RWPE2 (cell line): ENCODE measurements at regions not wholly inside any gene's neighbourhood (a gene's known extent, or its start where the extent isn't known, plus 50 kb on each side); places are given as distances from the start of the nearest gene placed in this dataset.
"Not testable (repeated sequence)": the region's sequence is repeated elsewhere in the genome, so short reads cannot be mapped to it uniquely, and the experiment has no call there.

Source experiments
- ATAC-seq: fragments of 200-7000 bp; cut with Tn5 transposase; 3 replicates; pipeline ENCODE4 v1.9.1; 2021; ENCODE audit warnings: low read depth
- DNase-seq: peaks from one replicate; pipeline ENCODE4 v3.0.0-alpha.2; 2020; ENCODE audit warnings: low spot score
- H3K27ac ChIP-seq: fragments of 450-650 bp; 2 replicates; pipeline ENCODE4 v1.5.1; 2017; ENCODE audit warnings: mild to moderate bottlenecking; ENCODE audit not compliant: poor library complexity, severe bottlenecking
- H3K27me3 ChIP-seq: fragments of 250-450 bp; sonication (Bioruptor Pico); 2 replicates; pipeline ENCODE4 v1.5.1; 2021; ENCODE audit warnings: mild to moderate bottlenecking, moderate library complexity; ENCODE audit not compliant: insufficient read depth, poor library complexity, severe bottlenecking
- H3K36me3 ChIP-seq: fragments of 250-450 bp; sonication (Bioruptor Pico); 2 replicates; pipeline ENCODE4 v1.5.1; 2020; ENCODE audit warnings: low read depth, mild to moderate bottlenecking, moderate library complexity
- H3K4me1 ChIP-seq: fragments of 250-450 bp; sonication (Bioruptor Pico); 2 replicates; pipeline ENCODE4 v1.5.1; 2021; ENCODE audit warnings: mild to moderate bottlenecking, moderate library complexity; ENCODE audit not compliant: insufficient read depth, poor library complexity, severe bottlenecking
- H3K4me3 ChIP-seq: fragments of 250-450 bp; sonication (Bioruptor Pico); 2 replicates; pipeline ENCODE4 v1.5.1; 2021; ENCODE audit warnings: mild to moderate bottlenecking, moderate library complexity; ENCODE audit not compliant: severe bottlenecking
- H3K9me3 ChIP-seq: fragments of 250-450 bp; sonication (Bioruptor Pico); 2 replicates; pipeline ENCODE4 v1.5.1; 2021; ENCODE audit warnings: mild to moderate bottlenecking, moderate library complexity; ENCODE audit not compliant: severe bottlenecking
- CTCF ChIP-seq: fragments of 450-650 bp; IDR thresholded peaks from one replicate; pipeline ENCODE4 v1.5.1; 2017; ENCODE audit warnings: mild to moderate bottlenecking, moderate library complexity; ENCODE audit not compliant: poor library complexity, severe bottlenecking

- H3K27ac ChIP-seq: no peak overlapping the region
- H3K36me3 ChIP-seq: peaks cover 39% of the 10 kb centered on the region
- H3K4me1 ChIP-seq: no peaks in the 10 kb centered on the region
- H3K4me3 ChIP-seq: no peak overlapping the region
- no peak for DNase-seq
- H3K27me3 ChIP-seq: no peaks in the 10 kb centered on the region
- H3K9me3 ChIP-seq: no peaks in the 10 kb centered on the region
- no peak for TF ChIP-seq CTCF
- no peak for ATAC-seq
Observed at GRCh38 chr7:66549466-66549865, 79.2 kb upstream of the KCTD7 start.

GRCh38 chr7:66553001-66553400, 75.7 kb upstream of the KCTD7 start:
- TF ChIP-seq CTCF: no peak

GRCh38 chr7:66553675-66554074, 75.0 kb upstream of the KCTD7 start:
- DNase-seq, H3K27me3 ChIP-seq, ATAC-seq, H3K27ac ChIP-seq, H3K4me3 ChIP-seq, H3K4me1 ChIP-seq, H3K9me3 ChIP-seq: not testable (repeated sequence)
- H3K36me3 ChIP-seq: peaks cover 39% of the 10 kb centered on the region

More at GRCh38 chr7:66553001-66553400, 75.7 kb upstream of the KCTD7 start:
- Histone ChIP-seq H3K9me3 (no peaks in the 10 kb centered on the region), H3K27me3 (no peaks in the 10 kb centered on the region), H3K27ac (no peak overlapping the region), H3K4me1 (no peaks in the 10 kb centered on the region), H3K36me3 (peaks cover 39% of the 10 kb centered on the region), H3K4me3 (no peak overlapping the region)
- ATAC-seq: no peak
- DNase-seq: no peak

GRCh38 chr7:66554291-66554690, 74.4 kb upstream of the KCTD7 start:
- not testable (repeated sequence) for ATAC-seq, H3K27me3 ChIP-seq, H3K9me3 ChIP-seq, H3K4me3 ChIP-seq, H3K4me1 ChIP-seq, H3K27ac ChIP-seq, DNase-seq
- H3K36me3 ChIP-seq: peaks cover 39% of the 10 kb centered on the region

GRCh38 chr7:66554842-66555430, 73.7 kb upstream of the KCTD7 start:
- not testable (repeated sequence) for H3K4me3 ChIP-seq, H3K27me3 ChIP-seq, H3K9me3 ChIP-seq, ATAC-seq, H3K4me1 ChIP-seq, DNase-seq, H3K27ac ChIP-seq
- H3K36me3 ChIP-seq: peaks cover 39% of the 10 kb centered on the region

GRCh38 chr7:66556177-66556548, 72.5 kb upstream of the KCTD7 start:
- no peak overlapping the region for H3K4me3 ChIP-seq
- ATAC-seq (no peak), DNase-seq (no peak)
- H3K36me3 ChIP-seq: peaks cover 44% of the 10 kb centered on the region
- no peak for TF ChIP-seq CTCF
- H3K27ac ChIP-seq: no peak overlapping the region
- no peaks in the 10 kb centered on the region for H3K4me1 ChIP-seq
- no peaks in the 10 kb centered on the region for H3K27me3 ChIP-seq
- no peaks in the 10 kb centered on the region for H3K9me3 ChIP-seq
